Activated CD8-positive, alpha-beta memory T cell treated with anti-CD3 and anti-CD28 coated beads, Interleukin-2, amount 50 U/mL, for 24 hours (primary cell): ENCODE measurements at regions not wholly inside any gene's neighbourhood (a gene's known extent, or its start where the extent isn't known, plus 50 kb on each side); places are given as distances from the start of the nearest gene placed in this dataset.
"Not testable (repeated sequence)": the region's sequence is repeated elsewhere in the genome, so short reads cannot be mapped to it uniquely, and the experiment has no call there.

Experiments
- DNase-seq: peaks from one replicate; pipeline ENCODE4 v3.0.0-alpha.2; 2020; ENCODE audit errors: extremely low read depth

GRCh38 chr5:54822324-54822687 is 163.1 kb downstream of the ESM1 start:
- DNase-seq, result no peak

GRCh38 chr5:54821445-54822323 is 163.7 kb downstream of the ESM1 start:
- no peak for DNase-seq

GRCh38 chr5:54820346-54821134 is 164.9 kb downstream of the ESM1 start:
- no peak for DNase-seq

GRCh38 chr5:54807421-54807820 is 178.0 kb downstream of the ESM1 start:
- DNase-seq, result no peak

- no peak for DNase-seq
Observed at GRCh38 chr5:54804521-54804920, 180.9 kb downstream of the ESM1 start.

- DNase-seq, result no peak
Observed at GRCh38 chr5:54804086-54804485, 181.3 kb downstream of the ESM1 start.

- no peak for DNase-seq
Observed at GRCh38 chr5:54803471-54804011, 181.9 kb downstream of the ESM1 start.

GRCh38 chr5:54799645-54800044 is 185.7 kb downstream of the ESM1 start:
- no peak for DNase-seq

- no peak for DNase-seq
Observed at GRCh38 chr5:54795777-54796176, 189.6 kb downstream of the ESM1 start.

GRCh38 chr5:54795284-54795683 is 190.1 kb downstream of the ESM1 start:
- no peak for DNase-seq

GRCh38 chr5:54794135-54794975 is 191.0 kb downstream of the ESM1 start:
- no peak for DNase-seq

- no peak for DNase-seq
Observed at GRCh38 chr5:54793468-54794134, 191.8 kb downstream of the ESM1 start.

GRCh38 chr5:54792611-54793404 is 192.6 kb downstream of the ESM1 start:
- DNase-seq, result no peak

GRCh38 chr5:54787910-54788309 is 197.5 kb downstream of the ESM1 start:
- DNase-seq, result not testable (repeated sequence)

GRCh38 chr5:54785729-54786591 is 199.4 kb downstream of the ESM1 start:
- no peak for DNase-seq

GRCh38 chr5:54778783-54779182 is 206.6 kb downstream of the ESM1 start:
- DNase-seq, result no peak

- DNase-seq, result no peak
Observed at GRCh38 chr5:54775645-54776044, 209.7 kb downstream of the ESM1 start.

- no peak for DNase-seq
Observed at GRCh38 chr5:54774281-54775170, 210.9 kb downstream of the ESM1 start.
